Thyroid gland (tissue), 4 donors: ENCODE measurements at regions not wholly inside any gene's neighbourhood (a gene's known extent, or its start where the extent isn't known, plus 50 kb on each side); places are given as distances from the start of the nearest gene placed in this dataset.
"Not testable (repeated sequence)": the region's sequence is repeated elsewhere in the genome, so short reads cannot be mapped to it uniquely, and the experiment has no call there.

ENCODE experiments used
- DNase-seq, 2 donors: peaks; one replicate each; pipeline ENCODE4 v3.0.0-alpha.2; 2019
- H3K27ac ChIP-seq, 3 donors: fragments of 200-600 bp; sonication (generic); 1 replicate in 2 of 3; 2 replicates in 1 of 3; pipeline ENCODE4 v1.5.1; 2016 to 2019; ENCODE audit warnings: mild to moderate bottlenecking in 1 of 3, moderate library complexity in 1 of 3
- H3K27me3 ChIP-seq: fragments of 200-600 bp; sonication (generic); one replicate; pipeline ENCODE4 v1.5.1; 2019
- H3K36me3 ChIP-seq, 2 donors: fragments of 200-600 bp; sonication (generic); one replicate each; pipeline ENCODE4 v1.5.1; 2016 to 2019
- H3K4me1 ChIP-seq, 2 donors: fragments of 200-600 bp; sonication (generic); one replicate each; pipeline ENCODE4 v1.5.1; 2017 to 2019
- H3K4me3 ChIP-seq, 3 donors: fragments of 200-600 bp; sonication (generic); replicated peaks in 1 of 3; 1 replicate in 2 of 3; 2 replicates in 1 of 3; pipeline ENCODE4 v1.5.1; 2016; ENCODE audit warnings: mild to moderate bottlenecking in 1 of 3
- H3K9me3 ChIP-seq: fragments of 200-600 bp; sonication (generic); one replicate; pipeline ENCODE4 v1.5.1; 2017
- CTCF ChIP-seq, 6 experiments: fragments of 200-600 bp in 3 of 6; fragments of 450-650 bp in 3 of 6; sonication (generic) in 3 of 6; IDR thresholded peaks; one replicate each; pipeline ENCODE4 v1.5.1; 2016 to 2019; ENCODE audit warnings: antibody characterized with exemption in 6 of 6, mild to moderate bottlenecking in 2 of 6, inconsistent platforms in 1 of 6, moderate library complexity in 1 of 6
- POLR2A ChIP-seq, 2 donors: fragments of 450-650 bp; IDR thresholded peaks; one replicate each; pipeline ENCODE4 v1.6.1; 2017; ENCODE audit warnings: antibody characterized with exemption in 2 of 2, mild to moderate bottlenecking in 2 of 2, moderate library complexity in 1 of 2
- WGBS, 2 donors: methylation state at CpG; one replicate each; pipeline ENCODE4 v1.1.5; 2017; 5-methylcytosine and 5-hydroxymethylcytosine counted together
- intact Hi-C: fragments of 100-400 bp; cut with DNase I; formaldehyde crosslinking; loops from one replicate; pipeline ENCODE4 v1.15.1; 2023

GRCh38 chr6:63509652-63510352 lies 62.5 kb upstream of the LOC128125822 start:
- TF ChIP-seq CTCF (IDR thresholded peaks at IDR 0.05) (no peak), POLR2A (IDR thresholded peaks at IDR 0.05) (no peak)
- Histone ChIP-seq H3K4me3 (no peak overlapping the region), H3K27me3 (no peaks in the 10 kb centered on the region), H3K36me3 (no peaks in the 10 kb centered on the region), H3K4me1 (peaks cover 12 to 24% of the 10 kb centered on the region in 2 donors), H3K27ac (peak overlapping the region in 2 of 3 donors; percentile 50 to 52), H3K9me3 (no peaks in the 10 kb centered on the region)
- peak; percentile 82 to 86 for DNase-seq
- WGBS, 2 donors, result 37 to 39% methylated on average over 7 of the region's 7 CpGs
- intact Hi-C loops, result no loop called here

GRCh38 chr6:63510353-63510686 lies 62.0 kb upstream of the LOC128125822 start:
- intact Hi-C loops, result no loop called here
- no peak for DNase-seq
- no peaks in the 10 kb centered on the region for H3K36me3 ChIP-seq
- TF ChIP-seq POLR2A (IDR thresholded peaks at IDR 0.05) (no peak), CTCF (IDR thresholded peaks at IDR 0.05) (no peak)
- H3K4me3 ChIP-seq, result no peak overlapping the region
- H3K4me1 ChIP-seq, result peaks cover 17 to 27% of the 10 kb centered on the region in 2 donors
- H3K27ac ChIP-seq, result peak overlapping the region in 2 of 3 donors; percentile 50 to 52
- no peaks in the 10 kb centered on the region for H3K9me3 ChIP-seq
- no peaks in the 10 kb centered on the region for H3K27me3 ChIP-seq
- 70% methylated on average over 2 of the region's 2 CpGs for WGBS, 2 donors

DNA sequence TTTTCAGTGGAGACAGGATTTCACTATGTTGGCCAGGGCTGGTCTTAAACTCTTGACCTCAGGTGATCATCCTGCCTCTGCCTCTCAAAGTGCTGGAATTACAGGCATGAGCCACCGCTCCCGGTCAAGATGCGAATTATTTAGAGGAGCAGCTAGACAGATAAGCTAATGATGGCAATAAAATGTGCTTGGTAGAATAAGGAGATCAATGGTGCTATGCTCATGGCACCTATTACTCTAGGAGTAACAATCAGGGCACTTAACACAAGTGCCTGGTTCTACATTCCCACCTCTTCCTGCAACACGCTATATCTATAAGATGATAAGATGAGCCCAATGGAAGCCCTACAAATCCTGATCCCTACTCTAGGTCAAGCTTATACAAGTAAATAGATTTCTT lies 61.4 kb upstream of the LOC128125822 start:
- Histone ChIP-seq H3K27me3 (no peaks in the 10 kb centered on the region), H3K4me3 (no peak overlapping the region), H3K36me3 (no peaks in the 10 kb centered on the region), H3K9me3 (no peaks in the 10 kb centered on the region), H3K4me1 (peaks cover 22 to 33% of the 10 kb centered on the region in 2 donors), H3K27ac (peak overlapping the region; percentile 18 to 52 (median 50))
- no peak for TF ChIP-seq CTCF (IDR thresholded peaks at IDR 0.05)
- TF ChIP-seq POLR2A (IDR thresholded peaks at IDR 0.05), result no peak
- 99% methylated on average over 4 of the region's 4 CpGs for WGBS, 2 donors
- intact Hi-C loops, result no loop called here
- DNase-seq, result no peak

- TF ChIP-seq CTCF (IDR thresholded peaks at IDR 0.05) (no peak), POLR2A (IDR thresholded peaks at IDR 0.05) (no peak)
- intact Hi-C loops, result no loop called here
- H3K4me3 ChIP-seq, result no peak overlapping the region
- 74 to 86% methylated on average over 4 of the region's 4 CpGs for WGBS, 2 donors
- peak overlapping the region in 2 of 3 donors; percentile 47 to 78 for H3K27ac ChIP-seq
- no peaks in the 10 kb centered on the region for H3K9me3 ChIP-seq
- no peaks in the 10 kb centered on the region for H3K27me3 ChIP-seq
- no peak for DNase-seq
- H3K36me3 ChIP-seq, result no peaks in the 10 kb centered on the region
- H3K4me1 ChIP-seq, result peaks cover 36 to 46% of the 10 kb centered on the region in 2 donors
These were observed 57.6 kb upstream of the LOC128125822 start for GRCh38 chr6:63514488-63515173.

GRCh38 chr6:63515227-63515626 lies 57.1 kb upstream of the LOC128125822 start:
- intact Hi-C loops, H3K9me3 ChIP-seq, H3K36me3 ChIP-seq, H3K27me3 ChIP-seq, DNase-seq, H3K4me3 ChIP-seq: not testable (repeated sequence)
- peaks cover 33 to 40% of the 10 kb centered on the region in 2 donors for H3K4me1 ChIP-seq
- 94 to 97% methylated on average over 5 of the region's 5 CpGs for WGBS, 2 donors
- peak overlapping the region; percentile 47 to 78 (median 63) for H3K27ac ChIP-seq
